ENCODE measurements at regions not wholly inside any gene's neighbourhood (a gene's known extent, or its start where the extent isn't known, plus 50 kb on each side); places are given as distances from the start of the nearest gene placed in this dataset.

- no peak for TF ChIP-seq NFE2L2 (IDR thresholded peaks at IDR 0.05; ENCODE audit: low read length)
- no peak for TF ChIP-seq PBX3 (CRISPR knock-in tag; IDR thresholded peaks at IDR 0.05; ENCODE audit: borderline replicate concordance)
- TF ChIP-seq MNT (IDR thresholded peaks at IDR 0.05): no peak
- no peak for TF ChIP-seq SIN3A (IDR thresholded peaks at IDR 0.05; ENCODE audit: borderline replicate concordance, low read depth, low read length)
- TF ChIP-seq ZNF274 (CRISPR knock-in tag; IDR thresholded peaks at IDR 0.05): no peak
- TF ChIP-seq HNRNPLL (IDR thresholded peaks at IDR 0.05; ENCODE audit: low read depth, low read length, poor library complexity, severe bottlenecking): no peak
Observed at GRCh38 chr1:235008239-235008638, 120.4 kb downstream of the TOMM20 start.
